ENCODE measurements at regions not wholly inside any gene's neighbourhood (a gene's known extent, or its start where the extent isn't known, plus 50 kb on each side); places are given as distances from the start of the nearest gene placed in this dataset.

DNA sequence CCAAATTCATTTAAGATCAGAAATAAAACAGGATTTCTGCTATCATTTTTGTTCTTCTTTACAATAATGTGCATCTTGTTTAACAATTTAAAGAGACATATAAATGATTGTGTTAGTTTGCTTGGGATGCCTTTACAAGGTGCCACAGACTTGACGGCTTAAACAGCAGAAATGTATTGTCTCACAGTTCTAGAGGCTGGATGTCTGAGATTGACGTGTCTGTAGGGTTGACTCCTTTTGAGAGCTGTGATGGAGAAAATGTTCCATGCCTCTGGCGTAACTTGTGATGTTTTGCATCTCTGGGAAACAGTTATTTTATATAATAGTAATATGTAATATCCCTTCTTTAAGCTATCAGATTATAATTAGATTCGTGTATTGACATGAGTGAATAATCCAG lies 1091.6 kb upstream of the PRMT6 start:
- TF ChIP-seq, protein P1, sequence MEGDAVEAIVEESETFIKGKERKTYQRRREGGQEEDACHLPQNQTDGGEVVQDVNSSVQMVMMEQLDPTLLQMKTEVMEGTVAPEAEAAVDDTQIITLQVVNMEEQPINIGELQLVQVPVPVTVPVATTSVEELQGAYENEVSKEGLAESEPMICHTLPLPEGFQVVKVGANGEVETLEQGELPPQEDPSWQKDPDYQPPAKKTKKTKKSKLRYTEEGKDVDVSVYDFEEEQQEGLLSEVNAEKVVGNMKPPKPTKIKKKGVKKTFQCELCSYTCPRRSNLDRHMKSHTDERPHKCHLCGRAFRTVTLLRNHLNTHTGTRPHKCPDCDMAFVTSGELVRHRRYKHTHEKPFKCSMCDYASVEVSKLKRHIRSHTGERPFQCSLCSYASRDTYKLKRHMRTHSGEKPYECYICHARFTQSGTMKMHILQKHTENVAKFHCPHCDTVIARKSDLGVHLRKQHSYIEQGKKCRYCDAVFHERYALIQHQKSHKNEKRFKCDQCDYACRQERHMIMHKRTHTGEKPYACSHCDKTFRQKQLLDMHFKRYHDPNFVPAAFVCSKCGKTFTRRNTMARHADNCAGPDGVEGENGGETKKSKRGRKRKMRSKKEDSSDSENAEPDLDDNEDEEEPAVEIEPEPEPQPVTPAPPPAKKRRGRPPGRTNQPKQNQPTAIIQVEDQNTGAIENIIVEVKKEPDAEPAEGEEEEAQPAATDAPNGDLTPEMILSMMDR (conservative IDR thresholded peaks at IDR 0.05; ENCODE audit: low read depth, low read length) = no peak
- TF ChIP-seq EZH2 (IDR thresholded peaks at IDR 0.05; ENCODE audit: borderline replicate concordance, low read depth, low read length, poor library complexity, severe bottlenecking) = no peak

Data from A673 (cell line).